ENCODE measurements at regions not wholly inside any gene's neighbourhood (a gene's known extent, or its start where the extent isn't known, plus 50 kb on each side); places are given as distances from the start of the nearest gene placed in this dataset.

DNA sequence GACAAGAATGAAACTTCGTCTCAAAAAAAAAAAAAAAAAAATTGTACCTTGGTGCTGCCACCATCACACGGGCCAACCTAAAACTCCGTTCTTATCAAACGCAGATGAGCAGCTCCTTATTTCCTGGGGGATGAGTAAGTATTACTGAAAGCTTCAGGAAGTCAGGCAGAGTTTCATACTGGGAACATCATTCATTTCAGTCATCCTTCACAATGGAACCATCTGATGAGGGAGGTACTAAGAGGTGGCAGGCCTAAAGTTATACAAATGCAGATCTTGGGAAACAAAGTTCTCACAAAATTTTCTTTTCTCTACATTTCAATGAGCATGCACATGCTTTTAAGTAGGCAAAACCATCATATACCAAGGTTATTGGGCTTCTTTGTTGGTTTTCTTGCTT is 636.0 kb upstream of the LMCD1 start:
- DNase-seq (ENCODE audit: insufficient read length, low spot score) (no peak), FAIRE-seq (no peak)
- no peak for TF ChIP-seq CTCF (IDR thresholded peaks at IDR 0.05; ENCODE audit: insufficient read depth, missing control alignments)

- no peak for FAIRE-seq
- TF ChIP-seq CTCF (IDR thresholded peaks at IDR 0.05; ENCODE audit: insufficient read depth, missing control alignments): no peak
Observed at GRCh38 chr3:7867587-7867986, 634.0 kb upstream of the LMCD1 start.

DNA sequence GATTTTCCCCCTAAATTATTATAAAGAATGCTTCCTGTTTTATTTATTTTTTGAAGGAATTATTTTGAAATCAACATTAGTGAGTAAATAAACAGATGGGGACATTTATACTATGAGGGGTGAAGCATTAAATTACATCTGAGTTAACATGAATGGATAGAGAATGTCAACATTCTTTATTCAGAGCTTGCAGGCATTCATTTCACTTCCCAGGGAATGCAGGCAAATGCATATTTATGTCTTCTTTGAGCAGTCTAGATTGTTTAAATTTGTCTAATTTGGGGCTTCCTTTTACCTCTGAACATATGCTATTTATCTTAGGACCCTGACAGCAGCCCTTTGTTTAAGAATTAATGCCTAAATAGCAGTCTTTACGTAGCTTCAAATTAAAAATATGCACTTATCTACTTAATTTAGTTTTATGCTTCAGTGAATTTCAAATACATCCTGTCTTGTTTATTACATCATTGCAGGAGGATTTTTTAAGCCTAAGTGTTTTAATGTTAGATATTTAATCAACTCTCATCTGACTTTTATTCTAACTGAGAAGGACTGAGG is 630.5 kb upstream of the LMCD1 start:
- FAIRE-seq: no peak
- DNase-seq (ENCODE audit: insufficient read length, low spot score): no peak
- TF ChIP-seq CTCF (IDR thresholded peaks at IDR 0.05; ENCODE audit: insufficient read depth, missing control alignments): no peak

More at GRCh38 chr3:7867587-7867986, 634.0 kb upstream of the LMCD1 start:
- no peak for DNase-seq (ENCODE audit: insufficient read length, low spot score)

DNA sequence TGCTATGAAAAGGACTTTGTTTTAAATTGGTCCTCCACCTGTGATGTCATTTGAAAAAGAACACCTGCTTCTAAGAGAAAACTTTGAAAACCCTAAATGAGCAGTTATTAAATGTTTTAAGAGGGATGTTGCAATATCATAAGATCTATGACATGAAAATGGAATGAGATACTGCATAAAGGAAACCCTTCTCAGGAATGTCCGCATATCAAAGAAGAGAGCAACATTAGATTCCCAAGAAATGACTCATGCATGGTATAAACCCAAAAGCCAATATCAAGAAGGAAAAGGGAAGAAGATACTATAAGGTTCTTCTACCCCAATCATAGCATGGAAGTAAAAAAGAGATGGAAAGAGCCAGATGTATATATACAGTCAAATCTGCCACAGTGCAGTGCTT is 627.5 kb upstream of the LMCD1 start:
- DNase-seq (ENCODE audit: insufficient read length, low spot score) (no peak), FAIRE-seq (no peak)
- TF ChIP-seq CTCF (IDR thresholded peaks at IDR 0.05; ENCODE audit: insufficient read depth, missing control alignments): no peak

- TF ChIP-seq CTCF (IDR thresholded peaks at IDR 0.05; ENCODE audit: insufficient read depth, missing control alignments): no peak
- FAIRE-seq: no peak
Observed at GRCh38 chr3:7875925-7876324, 625.7 kb upstream of the LMCD1 start.

DNA sequence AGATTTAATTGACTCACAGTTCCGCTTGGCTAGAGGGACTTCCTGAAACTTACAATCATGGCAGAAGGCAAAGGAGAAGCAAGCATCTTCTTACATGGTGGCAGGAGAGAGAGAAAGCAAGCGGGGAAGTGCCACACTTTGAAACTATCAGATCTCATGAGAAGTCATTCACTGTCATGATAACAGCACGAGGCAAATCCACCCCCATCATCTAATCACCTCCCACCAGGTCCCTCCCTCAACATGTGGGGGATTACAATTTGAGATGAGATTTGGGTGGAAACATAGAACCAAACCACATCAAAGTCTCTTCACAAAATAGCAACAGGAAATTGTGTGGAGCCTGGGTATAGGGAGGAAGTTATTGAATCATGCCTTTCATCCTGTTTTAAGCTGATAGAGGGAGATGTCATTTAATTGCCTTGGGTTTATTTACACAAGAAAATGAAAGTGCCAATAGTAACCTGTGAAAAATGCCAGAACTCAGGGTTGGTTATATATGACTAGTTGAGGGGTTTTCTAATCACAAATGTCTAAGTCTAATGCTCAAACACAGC is 624.8 kb upstream of the LMCD1 start:
- no peak for FAIRE-seq
- TF ChIP-seq CTCF (IDR thresholded peaks at IDR 0.05; ENCODE audit: insufficient read depth, missing control alignments): no peak
- DNase-seq (ENCODE audit: insufficient read length, low spot score): no peak

More at GRCh38 chr3:7875925-7876324, 625.7 kb upstream of the LMCD1 start:
- no peak for DNase-seq (ENCODE audit: insufficient read length, low spot score)

DNA sequence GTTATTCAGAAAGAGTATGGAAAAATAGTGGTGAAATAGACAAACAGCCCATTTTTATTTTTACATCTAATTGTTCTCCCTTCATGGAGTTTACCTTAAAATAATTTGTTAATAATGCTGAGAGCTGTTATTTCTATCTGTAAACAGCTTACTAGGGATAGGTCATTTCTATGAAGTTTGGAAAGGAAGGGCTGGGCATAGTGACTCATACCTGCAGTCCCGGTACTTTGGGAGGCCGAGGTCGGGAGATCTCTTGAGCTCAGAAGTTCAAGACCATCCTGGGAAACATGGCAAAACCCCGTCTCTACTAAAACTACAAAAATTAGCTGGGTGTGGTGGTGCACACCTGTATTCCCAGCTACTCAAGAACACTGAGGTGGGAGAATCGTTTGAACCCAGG is 624.3 kb upstream of the LMCD1 start:
- no peak for FAIRE-seq

More for the DNA sequence above, 624.3 kb upstream of the LMCD1 start:
- DNase-seq (ENCODE audit: insufficient read length, low spot score): no peak
- no peak for TF ChIP-seq CTCF (IDR thresholded peaks at IDR 0.05; ENCODE audit: insufficient read depth, missing control alignments)
